ENCODE measurements at regions not wholly inside any gene's neighbourhood (a gene's known extent, or its start where the extent isn't known, plus 50 kb on each side); places are given as distances from the start of the nearest gene placed in this dataset.

- TF ChIP-seq NFIC (IDR thresholded peaks at IDR 0.05) (no peak), TAF1 (IDR thresholded peaks at IDR 0.05; ENCODE audit: low read depth) (no peak), EP300 (IDR thresholded peaks at IDR 0.05; ENCODE audit: borderline replicate concordance) (no peak), TEAD4 (IDR thresholded peaks at IDR 0.05) (no peak), MAX (IDR thresholded peaks at IDR 0.05) (no peak), REST (IDR thresholded peaks at IDR 0.05; ENCODE audit: low read depth) (no peak), CREB1 (IDR thresholded peaks at IDR 0.05; ENCODE audit: low read depth) (no peak)
Measured at GRCh38 chr10:44492678-44493077, 107.8 kb upstream of the CXCL12 start.
